Stimulated activated CD8-positive, alpha-beta memory T cell treated with anti-CD3 and anti-CD28 coated beads, Interleukin-4, amount 100 ng/mL, for 1 hour (primary cell): ENCODE measurements at regions not wholly inside any gene's neighbourhood (a gene's known extent, or its start where the extent isn't known, plus 50 kb on each side); places are given as distances from the start of the nearest gene placed in this dataset.

Experiments used
- DNase-seq, 2 donors: peaks; one replicate each; pipeline ENCODE4 v3.0.0-alpha.2; 2020; ENCODE audit warnings: low read depth in 2 of 2, low spot score in 1 of 2

- DNase-seq: no peak
Measured at GRCh38 chr7:67813621-67814292, 817.1 kb downstream of the TYW1 start.

GRCh38 chr7:67817481-67817880 is 820.8 kb downstream of the TYW1 start:
- no peak for DNase-seq

- no peak for DNase-seq
Measured at GRCh38 chr7:67821116-67821515, 824.5 kb downstream of the TYW1 start.

GRCh38 chr7:67823345-67823744 is 826.7 kb downstream of the TYW1 start:
- no peak for DNase-seq

GRCh38 chr7:67825356-67825755 is 828.7 kb downstream of the TYW1 start:
- DNase-seq: no peak

GRCh38 chr7:67841896-67842295 is 845.3 kb downstream of the TYW1 start:
- DNase-seq: no peak

GRCh38 chr7:67842571-67842970 is 845.9 kb downstream of the TYW1 start:
- no peak for DNase-seq

- DNase-seq: no peak
Measured at GRCh38 chr7:67843001-67843565, 846.5 kb downstream of the TYW1 start.

GRCh38 chr7:67843615-67844014 is 847.0 kb downstream of the TYW1 start:
- DNase-seq: no peak

GRCh38 chr7:67847092-67847787 is 850.6 kb downstream of the TYW1 start:
- DNase-seq: no peak

- DNase-seq: no peak
Measured at GRCh38 chr7:67854221-67855178, 857.9 kb downstream of the TYW1 start.

- no peak for DNase-seq
Measured at GRCh38 chr7:67855322-67855721, 858.7 kb downstream of the TYW1 start.

GRCh38 chr7:67856046-67856445 is 859.4 kb downstream of the TYW1 start:
- DNase-seq: no peak

- no peak for DNase-seq
Measured at GRCh38 chr7:67857698-67858097, 861.1 kb downstream of the TYW1 start.

- DNase-seq: no peak
Measured at GRCh38 chr7:67858931-67859330, 862.3 kb downstream of the TYW1 start.

- DNase-seq: no peak
Measured at GRCh38 chr7:67863911-67864310, 867.3 kb downstream of the TYW1 start.

GRCh38 chr7:67866054-67866453 is 869.4 kb downstream of the TYW1 start:
- DNase-seq: no peak

GRCh38 chr7:67866812-67867211 is 870.2 kb downstream of the TYW1 start:
- DNase-seq: no peak

- no peak for DNase-seq
Measured at GRCh38 chr7:67870396-67870795, 873.8 kb downstream of the TYW1 start.

GRCh38 chr7:67875558-67875957 is 878.9 kb downstream of the TYW1 start:
- no peak for DNase-seq

- DNase-seq: no peak
Measured at GRCh38 chr7:67878808-67879207, 882.2 kb downstream of the TYW1 start.
